OCI-LY3 (cell line): ENCODE measurements at regions not wholly inside any gene's neighbourhood (a gene's known extent, or its start where the extent isn't known, plus 50 kb on each side); places are given as distances from the start of the nearest gene placed in this dataset.

Experiments
- CTCF ChIP-seq: fragments of 200-600, 300-600 bp; sonication (generic); IDR thresholded peaks from 2 replicates; pipeline ENCODE4 v1.5.1; 2014; ENCODE audit warnings: antibody characterized with exemption, low read length, low read depth
- EZH2phosphoT487 ChIP-seq: fragments of 200-600 bp; shearing (Covaris generic); IDR thresholded peaks from 2 replicates; pipeline ENCODE4 v1.6.1; 2018; ENCODE audit warnings: antibody characterized with exemption, mixed run types, low read depth

- TF ChIP-seq CTCF (no peak), EZH2phosphoT487 (no peak)
Measured at GRCh38 chr18:10193444-10193843, 261.0 kb upstream of the APCDD1 start.
